Activated naive CD4-positive, alpha-beta T cell treated with anti-CD3 and anti-CD28 coated beads, Interleukin-2, amount 10 ng/mL, durations not matched to agents 7 days and 5 days (primary cell): ENCODE measurements at regions not wholly inside any gene's neighbourhood (a gene's known extent, or its start where the extent isn't known, plus 50 kb on each side); places are given as distances from the start of the nearest gene placed in this dataset.
"Not testable (repeated sequence)": the region's sequence is repeated elsewhere in the genome, so short reads cannot be mapped to it uniquely, and the experiment has no call there.

Experiments
- CTCF ChIA-PET: fragments of 350-600 bp; sonication (Branson Sonifier 250); formaldehyde crosslinking; loops from one replicate; lab custom pipeline; 2021; ENCODE audit warnings: antibody characterized with exemption; lab: Charles Lee
- DNase-seq: peaks from one replicate; pipeline ENCODE4 v3.0.0-alpha.2; 2020
- H3K27ac Mint-ChIP-seq: one replicate; pipeline ENCODE4 v1.8.0; 2021; ENCODE audit warnings: mild to moderate bottlenecking, moderate library complexity, mixed read lengths
- H3K27me3 Mint-ChIP-seq: one replicate; pipeline ENCODE4 v1.8.0; 2021; ENCODE audit warnings: mild to moderate bottlenecking, mixed read lengths
- H3K36me3 Mint-ChIP-seq: one replicate; pipeline ENCODE4 v1.8.0; 2021; ENCODE audit warnings: mixed read lengths
- H3K4me1 Mint-ChIP-seq: one replicate; pipeline ENCODE4 v1.8.0; 2021; ENCODE audit warnings: mixed read lengths
- H3K4me3 Mint-ChIP-seq: one replicate; pipeline ENCODE4 v1.8.0; 2021; ENCODE audit warnings: mild to moderate bottlenecking, moderate library complexity, mixed read lengths
- H3K9me3 Mint-ChIP-seq: one replicate; pipeline ENCODE4 v1.8.0; 2021; ENCODE audit warnings: mixed read lengths

- CTCF ChIA-PET: no interaction called here
- Mint-ChIP-seq H3K9me3 (no peaks in the 10 kb centered on the region), H3K4me1 (no peaks in the 10 kb centered on the region), H3K27ac (no peak overlapping the region), H3K36me3 (no peaks in the 10 kb centered on the region), H3K4me3 (no peak overlapping the region), H3K27me3 (no peaks in the 10 kb centered on the region)
- DNase-seq: no peak
Observed at GRCh38 chr1:87989346-87989745, 660.7 kb downstream of the LMO4 start.

- H3K4me3 Mint-ChIP-seq, H3K27ac Mint-ChIP-seq, H3K4me1 Mint-ChIP-seq, DNase-seq, CTCF ChIA-PET, H3K27me3 Mint-ChIP-seq, H3K36me3 Mint-ChIP-seq, H3K9me3 Mint-ChIP-seq: not testable (repeated sequence)
Observed at GRCh38 chr1:87992536-87992935, 663.9 kb downstream of the LMO4 start.

GRCh38 chr1:87993051-87993450, 664.4 kb downstream of the LMO4 start:
- CTCF ChIA-PET: interaction anchor here (0.6 kb wide), 1 partner anchor 603 kb away, joined by 3 read pairs; no protein-coding TSS in a partner anchor

GRCh38 chr1:87999852-88000251, 671.2 kb downstream of the LMO4 start:
- CTCF ChIA-PET: no interaction called here
- Mint-ChIP-seq H3K4me1 (no peaks in the 10 kb centered on the region), H3K27ac (no peak overlapping the region), H3K9me3 (no peaks in the 10 kb centered on the region), H3K36me3 (no peaks in the 10 kb centered on the region), H3K4me3 (no peak overlapping the region), H3K27me3 (no peaks in the 10 kb centered on the region)
- DNase-seq: no peak

More at GRCh38 chr1:87993051-87993450, 664.4 kb downstream of the LMO4 start:
- Mint-ChIP-seq H3K27me3 (no peaks in the 10 kb centered on the region), H3K4me3 (no peak overlapping the region), H3K36me3 (no peaks in the 10 kb centered on the region), H3K4me1 (no peaks in the 10 kb centered on the region), H3K27ac (no peak overlapping the region), H3K9me3 (no peaks in the 10 kb centered on the region)
- DNase-seq: no peak

- CTCF ChIA-PET: no interaction called here
- no peak overlapping the region for H3K27ac Mint-ChIP-seq
- no peaks in the 10 kb centered on the region for H3K36me3 Mint-ChIP-seq
- H3K4me1 Mint-ChIP-seq: no peaks in the 10 kb centered on the region
- H3K4me3 Mint-ChIP-seq: no peak overlapping the region
- no peaks in the 10 kb centered on the region for H3K9me3 Mint-ChIP-seq
- no peak for DNase-seq
- H3K27me3 Mint-ChIP-seq: no peaks in the 10 kb centered on the region
Observed at GRCh38 chr1:88001460-88001859, 672.8 kb downstream of the LMO4 start.

GRCh38 chr1:88003255-88003654, 674.6 kb downstream of the LMO4 start:
- H3K9me3 Mint-ChIP-seq: no peaks in the 10 kb centered on the region
- no peak overlapping the region for H3K27ac Mint-ChIP-seq
- CTCF ChIA-PET: no interaction called here
- no peaks in the 10 kb centered on the region for H3K36me3 Mint-ChIP-seq
- H3K4me3 Mint-ChIP-seq: no peak overlapping the region
- H3K27me3 Mint-ChIP-seq: no peaks in the 10 kb centered on the region
- no peaks in the 10 kb centered on the region for H3K4me1 Mint-ChIP-seq
- no peak for DNase-seq

GRCh38 chr1:88009916-88010315, 674.2 kb upstream of the PKN2 start:
- Mint-ChIP-seq H3K9me3 (no peaks in the 10 kb centered on the region), H3K4me3 (no peak overlapping the region), H3K27me3 (no peaks in the 10 kb centered on the region), H3K27ac (no peak overlapping the region), H3K4me1 (no peaks in the 10 kb centered on the region), H3K36me3 (no peaks in the 10 kb centered on the region)
- no peak for DNase-seq
- CTCF ChIA-PET: no interaction called here

GRCh38 chr1:88013485-88013884, 670.6 kb upstream of the PKN2 start:
- H3K4me1 Mint-ChIP-seq: no peaks in the 10 kb centered on the region
- no peaks in the 10 kb centered on the region for H3K27me3 Mint-ChIP-seq
- no peak overlapping the region for H3K27ac Mint-ChIP-seq
- DNase-seq: no peak
- CTCF ChIA-PET: no interaction called here
- no peaks in the 10 kb centered on the region for H3K36me3 Mint-ChIP-seq
- H3K4me3 Mint-ChIP-seq: no peak overlapping the region
- H3K9me3 Mint-ChIP-seq: no peaks in the 10 kb centered on the region

GRCh38 chr1:88014131-88014530, 669.9 kb upstream of the PKN2 start:
- Mint-ChIP-seq H3K4me3 (no peak overlapping the region), H3K9me3 (no peaks in the 10 kb centered on the region), H3K36me3 (no peaks in the 10 kb centered on the region), H3K27ac (no peak overlapping the region), H3K4me1 (no peaks in the 10 kb centered on the region), H3K27me3 (no peaks in the 10 kb centered on the region)
- DNase-seq: no peak
- CTCF ChIA-PET: no interaction called here

GRCh38 chr1:88016947-88017346, 667.1 kb upstream of the PKN2 start:
- CTCF ChIA-PET: no interaction called here
- H3K9me3 Mint-ChIP-seq: no peaks in the 10 kb centered on the region
- H3K27me3 Mint-ChIP-seq: no peaks in the 10 kb centered on the region
- H3K4me3 Mint-ChIP-seq: no peak overlapping the region
- H3K36me3 Mint-ChIP-seq: no peaks in the 10 kb centered on the region
- H3K27ac Mint-ChIP-seq: no peak overlapping the region
- no peaks in the 10 kb centered on the region for H3K4me1 Mint-ChIP-seq
- DNase-seq: no peak

- Mint-ChIP-seq H3K36me3 (no peaks in the 10 kb centered on the region), H3K9me3 (no peaks in the 10 kb centered on the region), H3K27ac (no peak overlapping the region), H3K4me1 (no peaks in the 10 kb centered on the region), H3K27me3 (no peaks in the 10 kb centered on the region), H3K4me3 (no peak overlapping the region)
- CTCF ChIA-PET: no interaction called here
- DNase-seq: no peak
Observed at GRCh38 chr1:88021529-88021928, 662.5 kb upstream of the PKN2 start.

- DNase-seq: no peak
- H3K4me1 Mint-ChIP-seq: no peaks in the 10 kb centered on the region
- H3K4me3 Mint-ChIP-seq: no peak overlapping the region
- CTCF ChIA-PET: no interaction called here
- no peaks in the 10 kb centered on the region for H3K9me3 Mint-ChIP-seq
- H3K27me3 Mint-ChIP-seq: no peaks in the 10 kb centered on the region
- H3K36me3 Mint-ChIP-seq: no peaks in the 10 kb centered on the region
- H3K27ac Mint-ChIP-seq: no peak overlapping the region
Observed at GRCh38 chr1:88022516-88022915, 661.6 kb upstream of the PKN2 start.

GRCh38 chr1:88029142-88029541, 654.9 kb upstream of the PKN2 start:
- no peaks in the 10 kb centered on the region for H3K27me3 Mint-ChIP-seq
- H3K4me1 Mint-ChIP-seq: no peaks in the 10 kb centered on the region
- H3K9me3 Mint-ChIP-seq: no peaks in the 10 kb centered on the region
- CTCF ChIA-PET: no interaction called here
- no peaks in the 10 kb centered on the region for H3K36me3 Mint-ChIP-seq
- H3K27ac Mint-ChIP-seq: no peak overlapping the region
- no peak for DNase-seq
- H3K4me3 Mint-ChIP-seq: no peak overlapping the region

GRCh38 chr1:88029899-88030298, 654.2 kb upstream of the PKN2 start:
- Mint-ChIP-seq H3K4me3 (no peak overlapping the region), H3K27ac (no peak overlapping the region), H3K27me3 (no peaks in the 10 kb centered on the region), H3K4me1 (no peaks in the 10 kb centered on the region), H3K36me3 (no peaks in the 10 kb centered on the region), H3K9me3 (no peaks in the 10 kb centered on the region)
- CTCF ChIA-PET: no interaction called here
- no peak for DNase-seq

GRCh38 chr1:88035578-88035977, 648.5 kb upstream of the PKN2 start:
- no peak for DNase-seq
- Mint-ChIP-seq H3K9me3 (no peaks in the 10 kb centered on the region), H3K27ac (no peak overlapping the region), H3K4me3 (no peak overlapping the region), H3K4me1 (no peaks in the 10 kb centered on the region), H3K36me3 (no peaks in the 10 kb centered on the region), H3K27me3 (no peaks in the 10 kb centered on the region)
- CTCF ChIA-PET: no interaction called here

GRCh38 chr1:88036345-88037014, 647.6 kb upstream of the PKN2 start:
- Mint-ChIP-seq H3K27ac (no peak overlapping the region), H3K4me3 (no peak overlapping the region), H3K27me3 (no peaks in the 10 kb centered on the region), H3K9me3 (no peaks in the 10 kb centered on the region), H3K4me1 (no peaks in the 10 kb centered on the region), H3K36me3 (no peaks in the 10 kb centered on the region)
- DNase-seq: no peak
- CTCF ChIA-PET: no interaction called here
